Activated CD8-positive, alpha-beta memory T cell treated with anti-CD3 and anti-CD28 coated beads, Interleukin-2, amount 50 U/mL, for 1 hour (primary cell): ENCODE measurements at regions not wholly inside any gene's neighbourhood (a gene's known extent, or its start where the extent isn't known, plus 50 kb on each side); places are given as distances from the start of the nearest gene placed in this dataset.

ENCODE experiments used
- DNase-seq: peaks from one replicate; pipeline ENCODE4 v3.0.0-alpha.2; 2020; ENCODE audit errors: extremely low read depth

DNA sequence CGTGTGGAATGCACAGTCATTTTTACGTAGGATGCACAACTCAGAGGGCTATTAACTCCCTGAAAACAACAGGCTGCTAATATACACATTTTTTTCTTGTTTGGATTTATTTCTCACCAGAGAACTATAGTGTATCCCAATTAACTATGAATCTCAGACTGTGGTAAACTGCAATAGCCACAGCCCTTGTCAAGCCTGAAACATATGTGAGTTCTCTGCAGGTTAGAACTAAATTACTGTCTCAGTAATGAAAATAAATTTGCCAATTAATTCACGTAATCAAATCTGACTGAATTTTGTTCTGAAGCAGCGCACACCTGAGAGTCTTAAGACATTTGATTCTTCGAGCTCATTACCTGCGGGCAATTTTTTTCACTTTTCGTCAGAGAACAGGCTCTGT, 318.6 kb downstream of the PMP22 start:
- no peak for DNase-seq

- DNase-seq = no peak
These were observed 322.5 kb downstream of the PMP22 start for GRCh38 chr17:14942526-14943190.

GRCh38 chr17:14940938-14941265, 324.2 kb downstream of the PMP22 start:
- DNase-seq = no peak

- no peak for DNase-seq
These were observed 324.8 kb downstream of the PMP22 start for GRCh38 chr17:14940108-14940937.

GRCh38 chr17:14935845-14936485, 329.2 kb downstream of the PMP22 start:
- DNase-seq = no peak

DNA sequence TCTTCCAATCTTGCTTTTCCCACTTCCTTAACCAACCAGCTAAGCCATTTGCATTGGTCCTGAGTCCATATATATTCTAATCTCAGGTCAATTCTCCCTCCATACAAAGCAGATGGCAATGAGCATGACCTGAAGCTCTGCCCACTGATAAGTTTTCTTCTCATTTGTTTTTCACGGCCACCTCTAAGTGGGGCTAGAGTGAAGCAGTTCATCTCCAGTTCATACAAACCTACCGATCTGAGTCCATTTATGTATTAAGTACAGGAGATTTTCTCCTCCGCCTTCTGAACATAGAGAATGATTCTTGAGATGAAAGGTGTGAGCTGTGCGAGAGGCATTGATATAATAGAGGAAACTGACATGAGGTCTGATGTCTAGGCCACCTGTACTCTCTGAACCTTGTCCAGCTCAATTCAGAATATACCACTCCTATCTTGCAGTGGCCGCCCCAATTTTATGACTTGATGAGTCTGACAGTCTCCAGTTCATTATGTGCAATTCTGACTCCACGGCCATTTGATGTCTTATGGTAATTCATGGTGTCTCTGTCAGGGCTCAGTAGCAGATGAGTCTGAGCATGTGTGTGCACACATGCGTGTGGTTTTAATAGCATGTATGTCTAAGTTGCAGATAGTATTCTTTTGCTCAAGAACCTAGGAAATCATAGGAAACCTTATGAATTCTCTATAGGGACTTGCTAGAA, 329.8 kb downstream of the PMP22 start:
- DNase-seq = no peak

DNA sequence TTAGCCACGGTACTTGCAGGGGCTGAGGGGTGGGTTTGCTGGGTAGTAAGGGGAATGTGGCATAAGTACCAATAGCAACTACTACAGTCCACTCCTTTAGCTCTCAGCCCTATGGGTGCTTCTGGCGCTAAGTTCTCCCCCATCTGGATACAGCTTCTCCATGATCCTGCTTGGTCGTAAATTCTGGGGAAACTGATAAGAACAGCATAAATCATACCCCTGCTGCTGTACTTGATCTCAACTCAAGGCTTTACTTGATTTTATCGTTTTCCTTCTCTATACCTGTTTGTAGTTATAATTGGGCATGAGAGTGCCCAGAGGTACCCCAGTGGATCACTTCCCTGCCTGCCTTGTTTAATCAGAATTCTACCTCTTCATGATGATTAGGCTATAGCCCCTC, 331.4 kb downstream of the PMP22 start:
- no peak for DNase-seq

DNA sequence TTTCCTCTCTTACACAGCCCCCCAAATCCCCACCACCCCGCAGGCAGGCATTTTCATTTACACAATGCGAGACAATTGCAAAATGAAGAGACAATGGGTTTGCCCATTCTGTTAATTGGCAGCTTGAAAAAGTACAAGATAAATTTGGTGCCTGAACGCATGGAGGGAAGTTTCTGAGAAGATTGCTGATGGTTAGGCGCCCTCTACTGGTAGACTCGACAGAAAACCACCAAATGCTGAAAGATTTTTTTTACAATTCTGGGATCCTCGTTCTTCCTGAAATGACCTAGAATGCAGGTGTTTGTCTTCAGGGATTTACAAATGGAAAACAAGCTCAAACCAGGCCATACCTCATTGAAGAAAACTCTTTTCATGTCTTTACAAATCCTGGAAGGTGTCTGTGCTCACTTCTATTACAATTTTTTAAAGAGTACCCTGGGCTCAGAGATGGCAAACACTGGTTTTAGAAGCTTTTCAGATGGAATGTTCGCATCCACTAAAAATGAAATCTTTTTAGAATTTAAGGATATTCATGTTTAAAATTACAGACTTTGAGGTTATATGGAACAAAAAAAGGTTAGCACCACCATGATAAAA, 338.5 kb downstream of the PMP22 start:
- DNase-seq = peak; percentile 19

GRCh38 chr17:14926073-14926472, 339.1 kb downstream of the PMP22 start:
- no peak for DNase-seq

- no peak for DNase-seq
These were observed 339.6 kb downstream of the PMP22 start for GRCh38 chr17:14925498-14925897.

- no peak for DNase-seq
These were observed 341.1 kb downstream of the PMP22 start for GRCh38 chr17:14923981-14924380.

DNA sequence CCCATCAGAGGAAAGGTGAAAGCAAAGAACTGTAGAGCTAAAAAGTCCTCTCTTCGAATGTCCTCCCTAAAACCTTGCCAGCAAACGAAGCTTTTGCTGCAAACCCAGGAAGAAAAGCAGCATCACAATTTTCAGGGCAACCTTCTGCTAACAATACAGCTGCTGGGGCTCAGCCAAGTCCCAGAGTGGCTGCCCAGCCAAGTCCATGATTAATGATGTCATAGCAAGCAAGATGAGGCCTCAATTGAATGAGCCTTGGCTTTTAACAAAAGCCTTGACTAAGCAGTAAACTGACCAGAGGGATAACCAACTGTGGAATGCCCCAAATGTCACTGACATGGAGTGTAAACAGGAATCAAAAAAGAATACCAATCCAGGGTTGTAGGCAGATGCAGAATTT, 342.7 kb downstream of the PMP22 start:
- no peak for DNase-seq

GRCh38 chr17:14921936-14922335, 343.2 kb downstream of the PMP22 start:
- DNase-seq = no peak

DNA sequence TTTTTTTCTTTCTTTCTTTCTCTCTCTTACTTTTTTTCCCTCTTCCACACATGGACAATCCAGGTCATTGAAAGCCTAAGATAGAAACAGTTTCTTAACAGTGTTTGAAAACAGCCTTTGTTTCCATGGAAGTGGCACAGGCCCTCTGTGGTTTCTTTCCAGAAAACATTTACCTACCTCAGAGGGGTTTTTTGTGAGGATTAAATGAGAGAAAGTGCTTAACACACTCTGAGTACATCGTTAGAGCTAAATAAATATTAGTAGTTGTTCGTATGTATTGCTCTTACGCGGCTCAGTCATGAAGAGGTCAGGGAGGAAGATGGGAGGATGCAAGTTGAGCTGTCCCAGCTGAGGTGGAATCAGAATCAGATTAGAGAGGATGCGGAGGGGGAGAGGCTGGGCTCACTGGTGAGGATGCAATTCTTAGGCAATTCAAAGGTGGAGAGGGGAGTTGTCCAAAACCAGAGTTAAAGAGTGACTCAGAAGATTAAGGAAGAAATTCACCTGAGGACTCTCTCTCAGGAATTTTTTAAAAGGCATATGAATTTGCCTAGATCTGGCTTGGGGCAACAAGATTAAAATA, 345.4 kb downstream of the PMP22 start:
- DNase-seq = no peak

- DNase-seq = no peak
These were observed 346.0 kb downstream of the PMP22 start for GRCh38 chr17:14919094-14919493.

- DNase-seq = no peak
These were observed 346.6 kb downstream of the PMP22 start for GRCh38 chr17:14918540-14918939.

GRCh38 chr17:14910916-14911315, 354.2 kb downstream of the PMP22 start:
- no peak for DNase-seq

DNA sequence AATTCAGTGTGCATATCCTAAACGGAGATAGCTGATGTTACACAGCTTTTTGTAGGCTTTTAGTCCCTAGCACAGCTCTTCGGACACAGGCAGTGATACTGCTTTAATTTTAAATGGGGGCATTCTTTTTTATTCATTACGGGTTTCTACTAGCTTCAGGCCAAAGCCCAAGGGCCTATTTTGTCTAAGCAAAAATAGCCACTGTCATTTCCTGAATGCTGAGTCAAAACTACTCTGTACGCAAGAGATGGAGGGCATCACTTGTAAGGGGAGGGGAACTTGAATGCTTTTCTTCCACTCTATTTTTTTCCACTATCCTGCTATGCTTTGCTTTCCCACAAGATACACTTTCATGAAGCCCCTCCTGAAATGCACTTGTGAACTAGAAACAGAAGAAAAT, 360.7 kb downstream of the PMP22 start:
- DNase-seq = no peak

DNA sequence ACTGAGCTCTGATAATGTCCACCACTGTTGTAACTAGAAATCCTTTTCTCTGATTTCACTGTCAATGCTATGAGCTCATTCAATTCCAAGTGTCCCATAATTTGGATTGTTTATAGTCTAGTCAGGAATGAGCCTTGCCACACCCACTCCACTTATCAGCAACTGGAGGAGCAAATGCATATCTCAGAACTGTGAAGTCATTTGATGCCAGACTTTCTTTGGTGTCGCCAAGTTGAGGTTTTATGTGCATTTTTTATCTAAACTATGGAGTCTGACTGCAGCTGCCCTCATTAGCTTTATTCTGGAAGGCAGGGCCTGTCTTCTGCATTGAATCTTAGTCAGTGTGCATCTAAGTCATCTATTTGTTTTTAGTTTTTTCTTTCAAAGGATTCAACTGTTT, 361.3 kb downstream of the PMP22 start:
- DNase-seq = no peak

DNA sequence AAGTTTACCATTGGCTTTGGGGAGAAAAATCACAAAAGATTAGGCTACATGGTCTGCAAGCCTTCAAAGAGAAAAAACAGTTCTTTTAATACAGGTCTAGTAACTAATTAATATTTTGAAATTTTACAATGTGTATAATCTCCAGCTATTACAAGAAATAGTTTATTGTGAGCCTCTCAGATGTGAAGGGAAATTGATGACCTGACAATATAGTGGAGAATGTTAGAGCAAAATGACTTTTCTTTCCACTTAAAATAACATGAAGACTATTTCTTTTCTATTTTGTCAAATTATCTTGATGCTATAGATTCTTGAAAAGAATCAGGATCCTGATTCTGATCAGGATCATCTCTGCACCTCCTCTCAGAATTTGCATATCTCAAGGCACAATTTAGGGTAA, 362.3 kb downstream of the PMP22 start:
- DNase-seq = no peak

DNA sequence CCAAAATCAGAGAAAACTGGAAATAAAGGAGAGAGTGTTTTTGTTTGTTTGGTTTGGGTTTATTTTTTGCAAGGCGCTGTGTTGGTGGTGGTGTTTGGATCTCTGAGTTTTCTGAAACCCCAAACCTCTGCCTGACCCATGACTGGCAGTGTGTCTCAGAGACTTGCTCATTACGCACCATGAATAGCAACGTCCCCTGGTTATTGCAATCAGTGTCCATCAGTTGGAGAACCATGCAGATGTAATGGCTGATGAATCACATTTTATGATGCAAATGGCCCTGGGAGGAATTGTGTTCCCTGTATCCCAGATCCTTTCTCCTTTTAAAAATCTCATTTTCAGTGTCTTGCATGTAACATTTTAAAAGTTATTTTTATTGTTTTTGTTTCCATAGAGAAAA, 362.8 kb downstream of the PMP22 start:
- no peak for DNase-seq

- DNase-seq = no peak
These were observed 363.8 kb downstream of the PMP22 start for GRCh38 chr17:14901376-14901775.
